Glutamatergic neuron (in vitro differentiated cells): ENCODE measurements at regions not wholly inside any gene's neighbourhood (a gene's known extent, or its start where the extent isn't known, plus 50 kb on each side); places are given as distances from the start of the nearest gene placed in this dataset.

Experiments
- DNase-seq: peaks from one replicate; pipeline ENCODE4 v3.0.0; 2022
- H3K27ac Mint-ChIP-seq: one replicate; pipeline ENCODE4 v1.8.0; 2020; ENCODE audit warnings: mild to moderate bottlenecking, mixed read lengths, inconsistent platforms; ENCODE audit not compliant: unreplicated experiment
- H3K27me3 Mint-ChIP-seq: one replicate; pipeline ENCODE4 v1.8.0; 2020; ENCODE audit warnings: mild to moderate bottlenecking, moderate library complexity, mixed read lengths, inconsistent platforms; ENCODE audit not compliant: unreplicated experiment
- H3K36me3 Mint-ChIP-seq: one replicate; pipeline ENCODE4 v1.8.0; 2020; ENCODE audit warnings: mild to moderate bottlenecking, mixed read lengths, inconsistent platforms; ENCODE audit not compliant: unreplicated experiment
- H3K4me1 Mint-ChIP-seq: one replicate; pipeline ENCODE4 v1.8.0; 2020; ENCODE audit warnings: mild to moderate bottlenecking, low read depth, mixed read lengths, inconsistent platforms; ENCODE audit not compliant: unreplicated experiment
- H3K4me3 Mint-ChIP-seq: one replicate; pipeline ENCODE4 v1.8.0; 2020; ENCODE audit warnings: mild to moderate bottlenecking, mixed read lengths, inconsistent platforms; ENCODE audit not compliant: unreplicated experiment
- H3K9me3 Mint-ChIP-seq: one replicate; pipeline ENCODE4 v1.8.0; 2020; ENCODE audit warnings: mild to moderate bottlenecking, moderate library complexity, mixed read lengths, inconsistent platforms; ENCODE audit not compliant: unreplicated experiment
- CTCF ChIP-seq: fragments of 200-600 bp; sonication (generic); IDR thresholded peaks from one replicate; pipeline ENCODE4 v1.5.0; 2021; ENCODE audit not compliant: partially characterized antibody, unreplicated experiment

- no peaks in the 10 kb centered on the region for H3K27me3 Mint-ChIP-seq
- H3K4me3 Mint-ChIP-seq = no peak overlapping the region
- H3K27ac Mint-ChIP-seq = no peak overlapping the region
- H3K9me3 Mint-ChIP-seq = no peaks in the 10 kb centered on the region
- no peak for DNase-seq
- H3K4me1 Mint-ChIP-seq = no peaks in the 10 kb centered on the region
- H3K36me3 Mint-ChIP-seq = no peaks in the 10 kb centered on the region
- TF ChIP-seq CTCF = no peak
Measured at GRCh38 chr4:164169591-164169990, 584.3 kb upstream of the SMIM31 start.

GRCh38 chr4:164177153-164177552 is 576.8 kb upstream of the SMIM31 start:
- H3K27me3 Mint-ChIP-seq = no peaks in the 10 kb centered on the region
- H3K4me3 Mint-ChIP-seq = no peak overlapping the region
- TF ChIP-seq CTCF = no peak
- no peak for DNase-seq
- no peak overlapping the region for H3K27ac Mint-ChIP-seq
- no peaks in the 10 kb centered on the region for H3K4me1 Mint-ChIP-seq
- H3K36me3 Mint-ChIP-seq = no peaks in the 10 kb centered on the region
- no peaks in the 10 kb centered on the region for H3K9me3 Mint-ChIP-seq

GRCh38 chr4:164177753-164178152 is 576.2 kb upstream of the SMIM31 start:
- Mint-ChIP-seq H3K4me1 (no peaks in the 10 kb centered on the region), H3K4me3 (no peak overlapping the region), H3K36me3 (no peaks in the 10 kb centered on the region), H3K9me3 (no peaks in the 10 kb centered on the region), H3K27me3 (no peaks in the 10 kb centered on the region), H3K27ac (no peak overlapping the region)
- DNase-seq = no peak
- no peak for TF ChIP-seq CTCF

- Mint-ChIP-seq H3K4me1 (no peaks in the 10 kb centered on the region), H3K4me3 (no peak overlapping the region), H3K27me3 (no peaks in the 10 kb centered on the region), H3K27ac (no peak overlapping the region), H3K36me3 (no peaks in the 10 kb centered on the region), H3K9me3 (no peaks in the 10 kb centered on the region)
- no peak for TF ChIP-seq CTCF
- DNase-seq = no peak
Measured at GRCh38 chr4:164188236-164188635, 565.7 kb upstream of the SMIM31 start.

GRCh38 chr4:164192844-164193243 is 561.1 kb upstream of the SMIM31 start:
- DNase-seq = no peak
- H3K27me3 Mint-ChIP-seq = no peaks in the 10 kb centered on the region
- no peaks in the 10 kb centered on the region for H3K9me3 Mint-ChIP-seq
- H3K4me3 Mint-ChIP-seq = no peak overlapping the region
- TF ChIP-seq CTCF = no peak
- no peak overlapping the region for H3K27ac Mint-ChIP-seq
- H3K4me1 Mint-ChIP-seq = no peaks in the 10 kb centered on the region
- H3K36me3 Mint-ChIP-seq = no peaks in the 10 kb centered on the region
